Pulmonary artery endothelial cell (primary cell): ENCODE measurements at regions not wholly inside any gene's neighbourhood (a gene's known extent, or its start where the extent isn't known, plus 50 kb on each side); places are given as distances from the start of the nearest gene placed in this dataset.

Experiments
- DNase-seq: peaks from one replicate; pipeline ENCODE4 v3.0.0-alpha.2; 2011; ENCODE audit warnings: low read depth, low spot score

- DNase-seq: no peak
Measured at GRCh38 chr21:38897532-38898421, 92.0 kb downstream of the ETS2 start.

DNA sequence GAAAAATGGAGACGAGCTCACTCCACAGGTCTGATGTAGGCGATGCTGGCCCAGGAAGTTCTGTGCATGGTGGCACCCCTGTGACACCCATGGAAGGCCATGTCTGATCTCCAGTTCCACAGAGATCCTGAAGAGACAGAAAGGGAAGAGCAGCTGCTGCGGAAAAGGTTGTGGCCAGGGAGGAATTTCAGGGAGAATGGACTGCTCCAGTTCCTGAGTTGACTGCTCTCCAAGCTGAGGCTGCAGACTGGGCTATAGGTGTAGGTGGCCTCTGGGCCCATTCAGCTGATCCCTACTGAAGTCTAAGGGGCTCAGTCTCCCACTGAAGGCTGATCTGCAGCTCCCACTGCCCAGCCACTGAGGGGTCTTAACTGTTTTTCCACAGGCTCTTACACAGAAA, 89.2 kb downstream of the ETS2 start:
- DNase-seq: no peak

GRCh38 chr21:38888991-38889561, 83.3 kb downstream of the ETS2 start:
- no peak for DNase-seq

DNA sequence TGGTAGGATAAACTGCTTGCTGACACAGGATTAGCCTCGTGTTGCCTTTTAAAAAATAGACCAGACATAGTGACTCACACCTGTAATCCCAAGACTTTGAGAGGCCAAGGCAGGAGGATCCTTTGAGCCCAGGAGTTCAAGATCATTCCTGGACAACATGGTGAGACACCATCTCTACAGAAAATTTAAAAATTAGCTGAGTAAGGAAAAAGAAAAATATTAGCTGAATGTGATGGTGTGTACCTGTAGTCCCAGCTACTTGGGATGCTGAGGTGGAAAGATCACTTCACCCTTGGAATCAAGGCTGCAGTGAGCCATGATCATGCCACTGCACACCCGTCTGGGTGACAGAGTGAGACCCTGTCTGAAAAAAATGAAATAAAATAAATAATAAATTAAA, 82.0 kb downstream of the ETS2 start:
- no peak for DNase-seq

DNA sequence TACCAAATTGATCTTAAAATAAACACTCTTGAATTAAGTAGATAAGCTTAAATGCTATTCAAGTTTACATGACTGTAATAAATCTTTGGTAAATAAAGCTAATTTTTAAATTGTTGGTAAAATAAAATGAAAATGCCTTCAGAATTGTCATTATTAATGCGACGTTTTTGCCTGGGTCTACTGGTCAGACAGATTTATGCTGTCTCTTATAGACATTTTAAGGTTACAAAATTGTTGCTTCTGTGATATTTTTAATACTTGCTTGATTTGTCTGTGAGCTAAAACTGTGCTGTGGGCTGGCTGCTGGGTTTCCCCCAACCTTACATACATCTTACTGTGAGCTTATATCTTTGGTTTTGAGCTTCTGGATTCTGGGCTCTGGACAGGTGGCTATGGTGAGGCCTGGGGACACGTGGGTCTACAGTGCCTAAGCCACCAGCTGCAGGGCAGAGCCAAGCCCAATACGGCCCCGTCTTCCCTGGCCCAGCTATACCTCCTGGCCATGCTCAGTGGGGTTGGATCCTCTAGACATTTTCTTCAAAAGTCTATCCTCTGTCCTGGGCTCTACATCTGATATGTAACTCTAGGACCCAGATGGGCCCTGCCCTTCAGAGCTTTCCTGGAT, 81.4 kb downstream of the ETS2 start:
- DNase-seq: no peak

- no peak for DNase-seq
Measured at GRCh38 chr21:38885909-38886308, 80.2 kb downstream of the ETS2 start.

DNA sequence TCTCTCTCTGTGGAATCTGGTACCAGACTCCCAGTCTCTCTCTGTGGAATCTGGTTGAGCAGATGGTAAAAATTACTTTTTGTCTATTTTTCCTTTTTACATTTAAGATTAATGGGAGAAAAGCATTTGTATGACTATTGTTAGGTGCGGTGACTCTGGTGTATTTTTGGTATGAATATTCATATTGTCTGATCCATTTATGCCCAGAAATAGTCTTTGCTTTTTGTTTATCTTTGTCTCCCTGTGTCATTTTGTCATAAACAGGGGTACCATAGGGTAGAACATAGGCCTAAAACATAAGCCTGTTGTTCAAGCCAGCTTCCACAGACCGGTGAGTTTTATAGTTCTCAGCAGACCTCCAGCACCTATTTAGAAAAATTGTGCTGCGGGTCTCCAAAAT, 78.7 kb downstream of the ETS2 start:
- DNase-seq: no peak

DNA sequence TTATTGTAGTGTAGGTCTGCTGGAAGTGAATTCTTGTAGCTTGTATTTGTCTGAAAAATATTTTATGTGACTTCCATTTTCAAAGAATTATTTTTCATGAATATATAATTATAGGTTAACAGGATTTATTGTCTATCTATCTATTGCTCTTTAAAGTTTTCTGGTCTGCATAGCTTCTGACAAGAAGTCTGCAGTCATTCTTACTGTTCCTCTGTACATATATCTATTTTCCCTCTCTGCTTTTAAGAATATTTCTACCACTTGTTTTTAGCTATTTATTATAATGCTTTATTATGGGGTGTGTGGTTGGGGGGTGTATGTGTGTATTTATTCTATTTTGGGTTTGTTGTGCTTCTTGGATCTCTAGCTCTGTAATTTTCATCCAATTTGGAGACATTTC, 77.4 kb downstream of the ETS2 start:
- no peak for DNase-seq

DNA sequence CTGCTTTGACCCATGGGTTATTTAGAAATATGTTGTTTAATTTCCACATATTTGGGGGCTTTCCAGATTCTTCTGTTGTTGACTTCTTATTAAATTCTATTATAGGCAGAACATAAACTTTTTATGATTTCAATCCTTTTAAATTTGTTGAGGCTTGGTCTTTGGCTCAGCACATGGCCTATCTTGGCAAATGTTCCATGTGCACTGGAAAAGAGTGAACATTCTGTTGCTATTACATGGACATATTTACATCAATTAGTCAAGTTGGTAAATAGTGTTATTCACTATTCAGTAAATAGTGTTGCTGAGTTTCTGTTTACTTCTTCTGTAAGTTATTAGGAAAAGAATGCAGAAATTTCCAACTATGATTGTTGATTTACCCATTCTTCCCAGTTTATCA, 75.4 kb downstream of the ETS2 start:
- no peak for DNase-seq

GRCh38 chr21:38880577-38880966, 74.8 kb downstream of the ETS2 start:
- DNase-seq: no peak

DNA sequence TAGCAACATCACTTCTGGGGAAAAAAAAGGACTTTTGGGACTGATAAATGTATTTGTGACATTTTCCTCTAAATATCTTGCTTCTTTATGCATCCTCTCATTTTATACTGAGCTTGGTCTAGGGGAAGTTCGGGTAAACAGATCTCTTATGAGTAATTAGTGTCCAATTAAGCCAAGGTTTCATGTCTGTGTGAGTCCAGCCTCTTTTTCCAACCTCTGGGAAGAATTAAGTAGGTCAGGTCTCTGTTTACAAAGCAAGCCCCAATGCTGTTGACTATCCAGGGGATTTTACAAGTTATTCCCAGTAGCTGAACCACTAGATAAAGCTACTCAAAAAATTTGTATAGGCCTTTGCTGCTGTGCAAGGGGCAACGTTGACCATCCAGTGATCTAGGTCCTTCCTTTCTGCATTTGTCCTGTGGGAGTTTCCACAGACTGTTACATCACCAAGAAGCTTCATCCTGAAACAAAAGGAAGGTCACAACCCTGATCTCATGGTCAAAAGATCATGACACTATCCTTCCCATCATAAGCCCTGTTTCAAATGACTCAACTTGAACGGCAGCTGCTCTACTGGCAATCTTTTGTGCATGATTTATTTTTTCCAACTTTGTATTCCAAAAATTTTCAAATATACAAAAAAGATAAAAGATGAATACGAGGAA, 74.3 kb downstream of the ETS2 start:
- no peak for DNase-seq

DNA sequence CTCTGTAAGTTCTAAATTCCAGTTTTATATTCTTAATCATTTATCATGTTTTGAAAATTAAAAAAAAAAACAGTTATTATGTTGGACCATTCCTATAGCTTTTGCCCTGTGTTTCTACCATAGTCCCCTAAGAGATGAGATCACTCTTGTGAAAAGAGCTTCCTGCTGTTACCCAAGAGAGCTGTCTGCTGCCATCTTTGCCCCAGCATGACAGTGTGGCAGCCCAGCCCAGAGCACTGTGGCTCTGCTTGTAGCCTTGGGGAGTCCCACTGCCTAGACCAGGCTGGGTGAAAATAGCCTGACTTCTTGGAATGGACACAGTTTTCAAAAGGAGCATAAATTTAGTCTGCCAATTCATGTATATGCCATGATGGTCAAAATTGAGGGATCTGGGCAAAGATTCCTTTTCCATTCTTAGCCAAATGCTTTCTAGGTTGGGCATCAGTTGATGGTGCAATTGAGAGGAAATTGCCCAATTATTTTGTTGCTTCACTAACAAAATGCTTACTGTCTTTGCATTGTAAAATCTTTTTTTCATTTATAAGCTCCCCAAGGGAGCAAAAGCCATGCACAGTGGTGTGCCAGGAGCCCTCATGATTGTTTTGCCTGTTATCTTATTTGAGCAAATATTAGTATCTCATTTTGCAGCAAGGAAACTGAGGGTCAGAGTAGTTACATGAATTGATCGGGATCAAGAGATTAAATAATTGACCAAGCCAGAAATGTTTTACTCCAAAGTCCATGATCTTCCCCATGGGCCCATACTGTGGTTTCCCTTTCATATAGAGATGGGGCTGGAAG, 72.8 kb downstream of the ETS2 start:
- no peak for DNase-seq

GRCh38 chr21:38875694-38876492, 70.2 kb downstream of the ETS2 start:
- DNase-seq: no peak
